Mucosa of rectum (tissue), 2 donors: ENCODE measurements at regions not wholly inside any gene's neighbourhood (a gene's known extent, or its start where the extent isn't known, plus 50 kb on each side); places are given as distances from the start of the nearest gene placed in this dataset.
A peak's percentile ranks its signal among the peaks of the same experiment; 100 is the strongest.

Experiments used
- H3K27ac ChIP-seq, 2 donors: one replicate each; pipeline ENCODE4 v1.7.0; 2013; ENCODE audit warnings: inconsistent platforms in 2 of 2, low read depth in 2 of 2, low read length in 2 of 2
- H3K27me3 ChIP-seq, 2 donors: one replicate each; pipeline ENCODE4 v1.7.0; 2013; ENCODE audit warnings: low read length in 2 of 2; ENCODE audit not compliant: control insufficient read depth in 2 of 2, insufficient read depth in 2 of 2
- H3K36me3 ChIP-seq, 2 donors: one replicate each; pipeline ENCODE4 v1.7.0; 2013; ENCODE audit warnings: low read length in 2 of 2; ENCODE audit not compliant: control insufficient read depth in 2 of 2, insufficient read depth in 2 of 2
- H3K4me1 ChIP-seq, 2 donors: one replicate each; pipeline ENCODE4 v1.7.0; 2013; ENCODE audit warnings: low read length in 2 of 2, mild to moderate bottlenecking in 1 of 2; ENCODE audit not compliant: control insufficient read depth in 2 of 2, insufficient read depth in 2 of 2
- H3K4me3 ChIP-seq, 2 donors: one replicate each; pipeline ENCODE4 v1.7.0; 2013; ENCODE audit warnings: low read length in 2 of 2
- H3K9ac ChIP-seq, 2 donors: one replicate each; pipeline ENCODE4 v1.7.0; 2013; ENCODE audit warnings: low read length in 2 of 2, low read depth in 1 of 2, mild to moderate bottlenecking in 1 of 2
- H3K9me3 ChIP-seq, 2 donors: one replicate each; pipeline ENCODE4 v1.7.0; 2013; ENCODE audit warnings: low read length in 2 of 2; ENCODE audit not compliant: control insufficient read depth in 2 of 2
- donor health status: healthy.
- donor health status: Normal muscosa, but diverticular disease.

GRCh38 chr6:105641504-105641903, 238.6 kb upstream of the PREP start:
- Histone ChIP-seq H3K9ac (no peak overlapping the region), H3K27ac (no peak overlapping the region), H3K4me3 (no peak overlapping the region), H3K9me3 (no peaks in the 10 kb centered on the region), H3K36me3 (no peaks in the 10 kb centered on the region), H3K27me3 (no peaks in the 10 kb centered on the region), H3K4me1 (no peaks in the 10 kb centered on the region)

DNA sequence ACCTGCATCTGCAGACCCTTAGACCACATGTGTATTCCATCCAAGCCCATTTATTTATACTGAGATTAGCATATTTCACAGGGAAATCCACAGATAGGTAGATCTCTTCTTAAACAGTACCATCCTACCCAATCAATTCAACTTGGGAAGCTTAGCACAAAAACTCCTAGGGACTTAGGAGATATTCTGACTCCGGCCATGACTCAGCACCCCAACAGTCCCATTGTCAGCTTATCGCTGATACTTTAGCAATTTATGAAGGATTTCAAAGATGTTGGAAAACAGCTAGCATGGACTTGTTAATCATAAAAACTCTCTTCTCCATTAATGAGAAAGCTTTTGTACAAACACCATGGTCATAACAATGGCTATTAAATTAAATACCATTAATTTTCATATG, 236.2 kb upstream of the PREP start:
- Histone ChIP-seq H3K27me3 (no peaks in the 10 kb centered on the region), H3K27ac (no peak overlapping the region), H3K4me3 (no peak overlapping the region), H3K4me1 (no peaks in the 10 kb centered on the region), H3K9ac (no peak overlapping the region), H3K9me3 (no peaks in the 10 kb centered on the region), H3K36me3 (no peaks in the 10 kb centered on the region)

DNA sequence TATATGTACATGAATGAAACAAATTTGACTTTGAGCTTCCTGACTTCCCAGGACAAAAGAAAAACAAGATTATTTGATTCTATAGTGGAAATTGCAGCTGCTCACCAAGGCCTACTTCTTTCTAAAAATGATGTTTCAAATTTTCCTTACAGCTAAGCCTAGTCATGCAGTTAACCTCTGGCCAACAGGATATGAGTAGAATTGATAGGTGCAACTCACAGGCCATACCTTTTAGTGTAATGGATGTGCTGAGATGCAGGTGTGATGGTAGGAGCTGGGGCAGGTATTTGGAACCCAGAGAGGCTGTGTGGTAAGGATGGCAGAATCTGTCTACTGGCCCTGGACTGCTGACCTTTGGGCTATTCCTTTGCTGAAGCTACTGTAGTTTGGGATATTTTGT, 230.9 kb upstream of the PREP start:
- no peaks in the 10 kb centered on the region for H3K36me3 ChIP-seq
- H3K9me3 ChIP-seq, result no peaks in the 10 kb centered on the region
- H3K27ac ChIP-seq, result no peak overlapping the region
- H3K27me3 ChIP-seq, result no peaks in the 10 kb centered on the region
- no peak overlapping the region for H3K9ac ChIP-seq
- no peaks in the 10 kb centered on the region for H3K4me1 ChIP-seq
- H3K4me3 ChIP-seq, result no peak overlapping the region

DNA sequence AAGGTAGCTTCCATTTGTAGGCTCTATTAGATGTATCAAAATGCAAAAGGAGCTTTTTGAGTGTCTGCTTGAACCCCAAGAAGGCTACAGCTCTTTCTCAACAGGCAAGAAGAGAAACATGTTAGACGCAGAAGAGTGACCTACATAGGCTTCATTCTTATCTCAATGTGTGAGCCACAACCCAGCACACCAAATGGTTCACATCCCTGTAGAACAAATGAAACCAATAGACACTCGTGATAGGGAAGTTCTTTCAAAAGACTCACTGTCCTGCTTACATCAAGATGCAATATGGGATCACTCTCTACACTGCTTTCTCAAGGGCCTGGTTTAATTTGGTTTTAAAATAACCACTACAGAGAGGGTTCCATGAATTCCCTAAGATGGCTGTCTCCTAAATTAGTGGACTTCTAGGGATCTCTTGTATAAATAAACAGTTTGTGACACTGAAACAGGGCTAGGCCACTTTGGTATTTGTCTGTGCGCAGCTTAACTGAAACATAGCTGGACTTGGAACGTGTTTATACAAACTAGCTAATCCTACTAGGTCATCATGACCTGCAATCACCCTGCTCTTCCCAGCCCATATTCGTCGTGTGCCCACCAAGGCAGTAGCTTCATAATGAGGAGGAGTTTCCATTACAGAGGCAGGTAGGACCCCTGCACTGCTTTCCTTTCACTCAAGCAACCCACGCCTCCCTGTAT, 225.4 kb upstream of the PREP start:
- no peak overlapping the region for H3K4me3 ChIP-seq
- H3K27me3 ChIP-seq, result no peaks in the 10 kb centered on the region
- H3K9ac ChIP-seq, result no peak overlapping the region
- peak overlapping the region; percentile 35 to 64 for H3K27ac ChIP-seq
- no peaks in the 10 kb centered on the region for H3K9me3 ChIP-seq
- H3K4me1 ChIP-seq, result no peaks in the 10 kb centered on the region
- H3K36me3 ChIP-seq, result no peaks in the 10 kb centered on the region

GRCh38 chr6:105626295-105627158, 223.6 kb upstream of the PREP start:
- no peaks in the 10 kb centered on the region for H3K36me3 ChIP-seq
- H3K9ac ChIP-seq, result no peak overlapping the region
- H3K4me3 ChIP-seq, result no peak overlapping the region
- H3K9me3 ChIP-seq, result no peaks in the 10 kb centered on the region
- no peaks in the 10 kb centered on the region for H3K4me1 ChIP-seq
- no peak overlapping the region for H3K27ac ChIP-seq
- no peaks in the 10 kb centered on the region for H3K27me3 ChIP-seq

- H3K9me3 ChIP-seq, result no peaks in the 10 kb centered on the region
- no peak overlapping the region for H3K27ac ChIP-seq
- H3K4me3 ChIP-seq, result no peak overlapping the region
- H3K4me1 ChIP-seq, result no peaks in the 10 kb centered on the region
- no peak overlapping the region for H3K9ac ChIP-seq
- no peaks in the 10 kb centered on the region for H3K36me3 ChIP-seq
- H3K27me3 ChIP-seq, result no peaks in the 10 kb centered on the region
Observed at GRCh38 chr6:105624021-105624420, 221.1 kb upstream of the PREP start.

DNA sequence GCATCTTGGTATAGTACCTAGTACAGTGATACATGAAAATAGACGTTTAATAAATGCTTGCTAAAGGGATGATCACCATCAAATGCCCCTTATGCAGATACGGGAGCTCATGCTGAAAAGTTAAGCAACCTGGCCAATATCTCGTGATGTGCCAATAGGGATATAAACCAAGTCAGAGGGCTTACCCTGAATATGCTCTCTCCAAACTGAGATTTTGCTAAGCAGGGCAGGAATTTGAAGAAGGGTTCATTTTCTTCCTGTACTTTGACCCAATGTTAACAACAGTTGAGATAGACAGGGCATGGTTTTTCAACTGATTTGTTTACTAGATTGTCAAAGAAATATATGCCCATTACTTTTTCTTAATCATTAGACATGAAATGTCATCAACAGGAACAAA, 219.3 kb upstream of the PREP start:
- Histone ChIP-seq H3K9ac (no peak overlapping the region), H3K4me1 (no peaks in the 10 kb centered on the region), H3K4me3 (no peak overlapping the region), H3K36me3 (no peaks in the 10 kb centered on the region), H3K9me3 (no peaks in the 10 kb centered on the region), H3K27ac (no peak overlapping the region), H3K27me3 (no peaks in the 10 kb centered on the region)

GRCh38 chr6:105621564-105622175, 218.8 kb upstream of the PREP start:
- H3K36me3 ChIP-seq, result no peaks in the 10 kb centered on the region
- no peaks in the 10 kb centered on the region for H3K4me1 ChIP-seq
- H3K9ac ChIP-seq, result no peak overlapping the region
- no peaks in the 10 kb centered on the region for H3K27me3 ChIP-seq
- no peak overlapping the region for H3K4me3 ChIP-seq
- H3K9me3 ChIP-seq, result no peaks in the 10 kb centered on the region
- no peak overlapping the region for H3K27ac ChIP-seq

DNA sequence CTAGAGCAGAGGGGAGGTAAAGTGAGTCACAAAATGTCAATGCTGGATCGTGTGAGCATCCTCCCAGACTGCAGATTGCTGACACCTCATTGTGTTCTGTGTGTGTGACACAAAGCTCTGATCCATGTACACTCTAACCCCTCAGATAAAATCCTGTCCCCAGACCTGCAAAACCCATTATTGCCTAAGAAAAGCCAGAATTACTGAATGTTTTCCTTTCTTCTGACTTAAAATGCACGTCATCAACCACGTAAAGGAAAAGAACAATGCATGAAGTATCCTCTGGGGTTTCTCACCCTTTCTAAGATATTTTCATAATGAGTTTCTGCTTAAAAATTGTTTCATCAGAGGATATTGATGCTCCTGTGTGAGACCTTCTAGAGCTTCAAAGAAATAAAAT, 218.0 kb upstream of the PREP start:
- H3K9me3 ChIP-seq, result no peaks in the 10 kb centered on the region
- no peak overlapping the region for H3K27ac ChIP-seq
- no peak overlapping the region for H3K4me3 ChIP-seq
- no peaks in the 10 kb centered on the region for H3K4me1 ChIP-seq
- no peak overlapping the region for H3K9ac ChIP-seq
- H3K36me3 ChIP-seq, result no peaks in the 10 kb centered on the region
- no peaks in the 10 kb centered on the region for H3K27me3 ChIP-seq
